HG03432 (cell line): ENCODE measurements at regions not wholly inside any gene's neighbourhood (a gene's known extent, or its start where the extent isn't known, plus 50 kb on each side); places are given as distances from the start of the nearest gene placed in this dataset.
"Not testable (repeated sequence)": the region's sequence is repeated elsewhere in the genome, so short reads cannot be mapped to it uniquely, and the experiment has no call there.

Experiments
- ATAC-seq: cut with Tn5 transposase; IDR thresholded peaks from one replicate; pipeline ENCODE4 v1.9.1; 2021; ENCODE audit warnings: mild to moderate bottlenecking, moderate library complexity; ENCODE audit not compliant: unreplicated experiment

DNA sequence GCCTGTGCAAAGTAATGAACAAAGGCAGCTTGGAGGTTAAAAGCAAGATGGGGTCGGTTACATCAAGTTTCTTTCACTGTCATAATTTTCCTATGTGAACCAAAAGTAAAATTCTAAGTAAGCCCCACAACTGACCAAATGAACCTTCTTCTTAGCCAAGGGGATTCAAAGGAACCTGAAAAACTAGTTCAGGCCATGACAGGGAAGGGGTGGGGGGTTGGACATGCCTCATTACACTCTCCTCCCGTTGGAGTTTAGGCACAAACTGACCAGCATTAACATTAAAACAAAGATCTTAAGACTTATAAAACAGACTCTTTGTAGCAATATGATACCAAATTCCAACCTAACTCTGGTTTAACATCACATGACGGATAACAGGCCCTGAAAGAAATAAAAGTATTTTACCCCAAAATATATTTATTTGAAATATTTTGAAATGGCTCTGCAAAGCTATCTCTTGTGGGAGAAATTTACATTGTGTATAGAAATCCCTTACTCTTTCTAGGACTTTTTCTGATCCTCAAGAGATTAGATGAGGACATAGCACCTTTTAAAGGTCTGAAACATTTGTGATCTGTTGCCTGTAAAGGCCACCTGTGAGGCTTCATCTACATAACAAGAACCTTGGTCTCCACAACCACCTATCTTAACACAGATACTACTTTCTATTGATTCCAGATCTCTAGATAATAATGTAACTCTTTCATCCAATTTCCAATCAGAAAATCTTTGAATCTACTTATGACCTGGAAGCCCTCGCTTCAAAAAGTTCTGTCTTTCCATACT, 1829.0 kb upstream of the MIR17HG start:
- ATAC-seq, result no peak

DNA sequence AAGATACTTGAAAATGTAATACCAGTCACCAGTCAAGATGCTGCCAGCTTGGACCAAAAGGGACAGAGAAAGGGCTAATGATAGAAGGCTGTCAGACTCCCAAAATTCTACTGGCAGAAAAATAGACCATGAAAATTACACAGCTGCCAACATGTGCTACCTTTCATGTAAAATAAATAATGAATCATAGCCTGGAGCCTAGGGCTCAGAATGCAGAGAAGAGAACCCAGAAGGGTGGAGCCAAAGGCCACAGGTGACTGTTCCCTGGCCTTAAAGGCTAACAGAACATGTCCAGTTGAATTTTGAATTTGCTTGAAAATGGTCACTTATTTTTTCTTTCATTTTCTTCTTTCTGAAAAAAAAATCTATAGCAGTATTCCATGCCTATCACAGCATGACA, 1827.0 kb upstream of the MIR17HG start:
- no peak for ATAC-seq

DNA sequence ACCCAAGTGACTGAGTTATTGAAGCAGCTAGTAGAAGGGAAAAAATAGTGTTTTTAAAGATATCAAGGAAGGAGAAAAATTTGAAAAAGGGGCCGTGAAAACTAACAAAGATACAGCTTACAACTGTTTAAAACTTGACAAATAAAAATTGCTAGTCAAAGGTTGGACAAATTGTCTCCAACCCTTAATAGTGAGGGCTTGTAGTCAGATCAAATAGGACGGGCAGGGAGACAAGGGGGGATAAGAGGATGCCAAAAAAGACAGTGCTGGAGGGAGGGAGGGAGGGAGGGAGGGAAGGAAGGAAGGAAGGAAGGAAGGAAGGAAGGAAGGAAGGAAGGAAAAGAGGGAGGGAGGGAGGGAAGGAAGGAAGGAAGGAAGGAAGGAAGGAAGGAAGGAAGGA, 1825.8 kb upstream of the MIR17HG start:
- ATAC-seq, result not testable (repeated sequence)

DNA sequence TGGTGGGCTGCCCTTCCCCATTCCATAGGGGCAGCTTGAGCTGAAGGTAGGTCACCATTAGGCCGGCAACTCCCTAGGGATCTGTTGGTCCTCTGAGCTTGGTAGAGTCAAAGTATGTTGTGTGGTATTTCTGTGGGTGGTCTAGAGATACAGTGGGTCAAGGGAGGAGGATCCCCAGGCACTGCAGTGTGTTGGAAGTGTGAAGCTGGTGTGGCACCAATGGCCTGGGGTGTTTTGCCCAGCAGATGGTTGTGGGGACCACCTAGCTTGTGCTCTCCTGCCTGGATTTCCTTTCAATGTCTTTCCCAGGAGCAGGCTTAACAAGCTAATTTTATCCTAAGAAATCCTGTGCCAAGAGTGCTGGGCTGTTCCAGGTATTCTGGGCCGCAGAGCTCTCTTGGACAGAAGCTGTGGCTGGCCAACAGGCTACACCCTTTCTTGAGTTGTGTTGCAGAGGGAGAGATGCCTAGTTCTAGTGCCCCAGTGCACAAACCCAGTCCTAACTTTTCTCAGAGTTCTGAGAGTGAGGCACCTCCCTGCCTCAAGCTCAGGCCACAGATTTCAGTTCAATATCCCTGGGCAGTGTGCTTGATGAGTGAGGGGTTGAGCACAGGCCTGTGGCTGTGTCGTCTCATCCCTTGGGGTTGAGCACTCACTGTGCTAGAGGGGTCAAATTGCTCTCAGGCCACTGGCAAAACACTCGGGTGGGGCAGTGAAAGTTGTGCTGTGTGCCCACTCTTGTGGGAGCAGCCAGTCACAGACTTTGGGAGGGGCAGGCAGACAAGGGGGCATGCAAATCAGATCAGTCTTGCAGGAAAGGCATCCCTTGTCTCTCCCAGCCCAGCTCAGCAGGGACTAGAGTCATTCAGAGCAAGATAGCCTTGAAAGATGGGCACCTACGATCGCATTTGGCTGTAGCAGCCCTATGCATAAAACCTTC, 1806.1 kb upstream of the MIR17HG start:
- ATAC-seq, result no peak

DNA sequence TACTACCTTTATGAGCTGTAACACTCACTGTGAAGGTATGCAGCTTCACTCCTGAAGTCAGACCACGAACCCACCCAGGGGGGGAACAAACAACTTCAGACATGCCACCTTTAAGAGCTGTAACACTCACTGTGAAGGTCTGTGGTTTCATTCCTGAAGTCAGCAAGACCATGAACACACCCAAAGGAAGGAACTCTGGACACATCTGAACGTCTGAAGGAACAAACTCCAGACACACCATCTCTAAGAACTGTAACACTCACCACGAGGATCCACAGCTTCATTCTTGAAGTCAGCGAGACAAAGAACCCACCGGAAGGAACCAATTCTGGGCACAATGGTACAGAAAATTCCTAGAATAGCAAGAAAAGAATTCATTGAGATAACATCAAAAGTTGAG, 1796.5 kb upstream of the MIR17HG start:
- ATAC-seq, result no peak

DNA sequence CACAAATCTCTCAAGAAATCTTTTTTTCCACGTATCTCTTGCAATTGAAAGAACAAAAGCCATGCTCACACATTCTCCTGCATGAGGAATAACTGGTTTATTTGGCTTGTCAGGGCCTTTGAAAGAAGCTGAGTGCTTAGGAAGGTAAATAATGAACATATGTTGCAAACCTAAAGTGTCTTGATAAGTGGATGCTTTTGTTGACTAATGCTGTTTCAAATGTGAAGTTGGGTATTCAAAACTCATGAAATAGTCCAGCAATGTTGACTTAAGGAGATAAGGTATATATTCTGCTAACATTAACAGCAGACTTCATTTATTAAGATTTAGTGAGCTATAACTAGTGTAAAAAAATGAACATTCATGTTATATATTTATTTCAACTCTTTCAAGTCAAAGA, 1792.7 kb upstream of the MIR17HG start:
- no peak for ATAC-seq

DNA sequence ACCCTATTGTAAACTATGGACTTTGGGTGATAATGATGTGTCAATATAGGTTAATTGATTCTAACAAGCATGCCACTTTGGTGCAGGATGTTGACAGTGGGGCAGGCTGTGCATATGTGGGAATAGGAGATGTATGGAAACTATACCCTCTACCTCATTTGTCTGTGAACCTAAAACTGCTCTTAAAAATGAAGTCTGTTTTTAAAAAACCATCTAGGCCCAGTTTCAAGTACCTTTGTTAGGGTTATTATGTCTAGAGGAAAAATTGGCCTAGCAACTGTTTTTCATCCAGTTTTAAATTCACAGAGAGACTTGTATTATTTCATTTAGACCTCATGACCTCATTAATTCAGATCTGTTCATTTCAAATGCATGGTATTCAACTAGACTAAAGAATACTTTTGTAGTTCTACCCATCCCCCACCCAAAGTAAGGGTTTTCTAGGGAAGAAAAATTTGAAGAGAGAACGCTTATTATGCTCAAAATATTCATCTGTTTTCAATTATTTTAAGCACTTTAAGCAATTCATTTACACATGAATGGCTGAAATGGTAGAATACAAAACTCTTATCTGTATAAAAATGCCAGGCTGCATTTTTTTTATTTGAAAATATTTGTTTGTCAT, 1781.9 kb upstream of the MIR17HG start:
- no peak for ATAC-seq

DNA sequence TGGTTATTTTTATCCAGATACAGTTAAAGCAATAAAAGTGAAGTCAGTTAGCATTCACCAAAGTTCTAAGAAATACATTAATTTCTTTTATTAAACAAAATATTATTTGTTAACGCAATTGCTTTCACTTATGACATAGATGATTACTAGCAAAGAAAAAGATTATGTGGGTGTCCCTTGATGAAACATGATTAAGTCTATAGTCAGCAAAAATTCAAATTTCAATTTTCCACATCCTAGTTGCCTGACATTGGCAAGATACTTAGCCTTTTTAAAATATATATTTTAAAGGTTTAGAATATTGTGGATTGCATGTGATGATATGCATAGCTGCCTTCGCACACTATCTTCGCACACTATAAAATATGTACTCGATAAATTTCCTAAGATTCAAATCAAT, 1780.5 kb upstream of the MIR17HG start:
- no peak for ATAC-seq

DNA sequence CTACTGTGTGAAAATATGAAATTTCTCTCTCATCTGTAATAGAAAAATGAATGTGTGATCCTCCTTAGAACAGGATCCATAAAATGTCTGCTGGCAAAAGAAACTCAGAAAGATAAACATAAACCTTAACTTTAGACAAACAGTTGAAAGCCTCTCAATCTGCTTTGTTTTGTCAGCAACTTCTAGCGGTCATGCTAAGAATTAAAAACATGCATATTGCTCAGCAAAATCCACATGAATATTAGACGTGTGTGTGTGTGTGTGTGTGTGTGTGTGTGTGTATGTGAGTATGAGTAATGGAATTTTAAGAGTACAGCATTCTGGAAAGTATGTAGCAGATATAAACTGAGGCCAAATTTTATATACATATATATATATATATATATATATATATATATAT, 1779.2 kb upstream of the MIR17HG start:
- ATAC-seq, result no peak

DNA sequence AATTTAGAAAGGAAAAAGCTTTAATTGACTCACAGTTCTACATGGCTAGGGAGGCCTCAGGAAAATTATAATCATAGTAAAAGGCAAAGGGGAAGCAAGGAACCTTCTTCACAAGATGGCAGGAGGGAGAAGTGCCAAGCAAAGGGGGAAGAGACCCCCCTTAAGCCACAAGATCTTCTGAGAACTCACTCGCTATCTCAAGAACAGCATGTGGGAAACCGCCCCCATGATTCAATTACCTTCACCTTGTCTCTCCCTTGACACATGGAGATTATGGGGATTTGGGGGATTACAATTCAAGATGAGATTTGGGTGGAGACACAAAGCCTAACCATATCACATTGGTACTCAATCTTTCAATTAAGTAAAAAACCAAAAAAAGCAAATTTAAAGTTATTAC, 1778.7 kb upstream of the MIR17HG start:
- ATAC-seq, result no peak

DNA sequence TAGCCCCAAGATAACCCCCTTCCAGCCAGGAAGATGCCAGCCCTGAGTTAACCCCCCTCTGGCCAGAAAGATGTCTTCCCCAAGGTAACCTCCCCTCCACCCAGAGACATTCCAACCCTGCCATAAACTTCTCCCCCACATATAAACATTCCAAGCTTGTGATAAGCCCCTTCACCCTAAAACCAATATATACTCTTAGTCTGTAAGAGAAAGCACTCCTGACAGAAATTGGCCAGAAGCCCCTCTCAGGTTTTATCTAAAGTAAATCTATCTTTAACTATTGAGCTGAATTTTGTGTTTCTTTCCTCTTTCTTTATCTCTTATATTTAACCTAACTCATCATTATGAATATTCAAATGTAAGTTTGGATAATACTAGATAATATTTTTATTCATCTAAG, 1775.8 kb upstream of the MIR17HG start:
- ATAC-seq, result no peak

DNA sequence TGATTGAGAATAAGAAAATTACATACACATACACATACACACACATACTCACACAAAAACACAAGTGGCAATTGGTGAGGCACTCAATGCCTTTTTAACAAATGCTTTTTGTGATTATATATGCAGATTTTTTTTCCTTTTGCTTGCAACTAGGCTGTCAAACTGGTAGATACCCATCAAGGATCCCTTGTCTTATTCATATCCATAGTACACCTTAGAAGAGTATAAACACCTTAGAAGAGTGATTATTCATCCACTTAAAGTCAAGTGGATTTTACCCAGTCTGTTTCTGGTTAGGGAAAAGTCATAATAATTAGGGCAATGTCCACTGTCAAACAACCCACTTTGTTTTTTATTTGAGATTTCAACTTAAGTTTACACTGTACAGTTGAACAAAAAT, 1773.4 kb upstream of the MIR17HG start:
- no peak for ATAC-seq

DNA sequence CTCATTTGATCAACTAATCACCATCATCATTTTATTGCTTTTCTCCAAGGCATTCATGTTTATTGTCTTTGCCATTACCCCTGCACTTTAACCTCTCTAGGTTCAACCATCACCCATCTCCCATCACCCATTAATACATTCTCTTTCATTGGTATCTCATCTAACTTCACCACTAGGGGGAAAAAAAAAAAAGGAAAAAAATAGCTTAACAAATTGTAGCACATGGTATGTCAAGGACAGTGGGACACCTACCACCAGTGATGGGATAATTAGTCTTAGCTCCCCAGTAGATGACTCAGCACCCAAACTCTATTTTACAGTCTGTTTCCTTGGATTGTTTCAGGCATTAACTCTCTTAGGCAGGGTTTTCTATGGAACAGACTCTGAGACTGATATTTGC, 1770.2 kb upstream of the MIR17HG start:
- ATAC-seq, result no peak

DNA sequence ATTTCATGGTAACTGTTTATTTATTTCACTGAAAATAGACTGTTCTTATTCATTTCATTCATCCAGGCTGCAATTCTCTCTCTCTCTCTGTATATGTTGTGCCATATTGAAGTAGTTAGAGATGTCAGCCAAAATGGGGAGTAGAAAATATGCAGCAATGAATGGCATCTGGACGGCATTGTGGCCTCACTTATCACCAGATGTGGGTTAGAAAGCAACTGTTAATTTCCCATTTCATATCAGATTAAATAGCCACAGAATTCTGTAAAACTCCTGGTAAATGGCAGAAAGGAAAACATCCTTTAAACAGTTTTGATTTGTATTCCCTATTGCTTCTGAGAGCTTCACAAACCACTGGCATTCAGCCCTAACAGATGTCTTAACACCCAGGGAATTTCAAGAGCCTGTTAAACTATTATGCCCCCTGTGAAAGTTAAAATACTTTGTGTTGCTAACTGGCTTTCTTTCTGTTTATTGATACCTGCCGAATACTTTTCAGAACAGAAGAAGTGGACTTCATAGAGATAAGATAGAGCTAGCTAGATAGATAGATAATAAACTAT, 1763.3 kb upstream of the MIR17HG start:
- no peak for ATAC-seq

DNA sequence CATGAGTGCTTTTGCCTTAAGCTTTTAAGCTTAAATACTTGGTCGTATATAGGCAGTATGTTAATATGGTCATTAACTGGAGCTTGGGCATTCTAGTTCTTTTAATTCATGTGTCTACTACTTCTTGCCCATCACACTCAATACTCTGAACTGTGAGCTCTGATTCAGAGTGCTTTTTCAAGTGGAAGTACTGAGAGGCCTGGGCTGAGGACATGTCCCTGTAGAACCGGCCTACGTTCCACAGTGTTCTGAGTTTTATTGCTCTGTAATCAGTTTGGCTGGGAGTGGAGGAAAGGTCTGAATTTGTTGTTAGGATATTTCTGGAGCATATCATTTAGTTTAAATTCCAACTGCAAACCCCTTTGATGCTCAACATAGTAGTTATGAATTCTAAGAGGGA, 1744.8 kb upstream of the MIR17HG start:
- ATAC-seq, result no peak

DNA sequence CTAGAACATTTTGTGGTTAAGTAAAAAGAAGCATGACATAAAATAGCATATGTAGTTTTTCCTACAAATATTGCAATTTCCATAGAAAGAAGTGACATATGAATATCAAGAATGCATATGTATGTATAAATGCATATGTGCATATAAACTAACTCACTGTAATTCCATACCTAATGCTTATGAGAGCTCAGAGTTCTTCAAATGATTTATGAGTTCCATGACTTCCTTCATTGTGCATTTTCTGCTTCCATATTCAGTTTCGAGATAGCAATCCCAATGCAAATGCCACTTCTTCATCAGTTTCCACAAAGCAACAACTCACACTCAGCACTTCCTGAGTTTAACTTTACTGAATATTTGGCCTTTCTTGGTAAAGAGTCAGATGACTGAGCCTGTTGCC, 1744.3 kb upstream of the MIR17HG start:
- no peak for ATAC-seq

DNA sequence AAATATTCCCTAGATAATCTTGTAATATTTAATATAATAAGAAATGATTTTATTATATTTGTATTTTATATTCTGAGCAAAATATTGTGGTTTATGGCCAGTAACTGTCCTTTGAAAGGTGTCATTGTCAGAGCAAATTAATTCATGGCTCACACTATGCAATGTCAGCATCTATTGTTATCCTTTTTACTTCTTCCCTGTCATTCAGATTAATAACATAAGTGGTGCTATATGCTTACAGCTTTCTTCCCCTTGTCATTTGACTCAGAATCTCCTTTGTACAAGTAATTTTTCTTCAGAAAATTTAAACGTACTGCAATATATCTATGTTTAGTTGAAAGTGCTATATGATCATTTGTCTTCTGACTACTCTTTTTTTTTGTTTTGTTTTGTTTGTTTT, 1738.2 kb upstream of the MIR17HG start:
- no peak for ATAC-seq

DNA sequence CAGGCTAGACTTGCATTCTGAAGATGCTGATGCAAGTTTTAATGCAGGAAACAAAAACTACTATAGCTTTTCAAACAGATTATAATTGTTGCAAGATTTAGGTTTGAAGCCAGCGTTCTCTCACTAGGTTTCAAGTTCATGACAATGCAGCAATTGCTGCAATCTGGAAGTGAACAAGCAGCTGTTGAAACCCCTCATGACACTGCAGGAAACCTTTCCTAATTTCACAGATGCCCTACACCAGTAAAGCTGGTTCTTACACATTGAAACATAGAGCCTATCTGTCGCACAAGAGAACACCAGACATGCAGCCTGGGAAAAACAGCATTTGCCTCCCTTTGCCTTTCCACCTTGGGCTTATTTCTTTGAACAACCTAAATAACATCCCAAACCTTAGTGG, 1737.2 kb upstream of the MIR17HG start:
- no peak for ATAC-seq

DNA sequence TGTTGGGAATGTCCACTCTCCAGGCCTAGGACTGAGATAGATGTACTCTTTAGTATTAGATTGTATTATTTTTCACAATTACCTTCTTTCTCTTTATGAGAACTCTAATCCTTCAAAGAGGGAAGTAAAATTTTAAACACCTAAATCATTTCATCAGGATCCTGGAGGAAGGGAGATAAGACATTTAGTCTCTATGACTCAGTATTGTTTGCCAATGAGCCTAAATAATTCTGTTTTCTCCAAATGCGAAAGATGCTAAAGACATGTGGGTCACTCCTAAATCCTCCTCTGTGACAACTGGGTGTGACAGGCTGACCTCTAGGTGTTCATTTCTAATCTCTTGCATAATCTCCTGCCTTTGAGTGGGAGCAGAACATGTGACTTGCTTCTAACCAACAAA, 1736.6 kb upstream of the MIR17HG start:
- ATAC-seq, result no peak

DNA sequence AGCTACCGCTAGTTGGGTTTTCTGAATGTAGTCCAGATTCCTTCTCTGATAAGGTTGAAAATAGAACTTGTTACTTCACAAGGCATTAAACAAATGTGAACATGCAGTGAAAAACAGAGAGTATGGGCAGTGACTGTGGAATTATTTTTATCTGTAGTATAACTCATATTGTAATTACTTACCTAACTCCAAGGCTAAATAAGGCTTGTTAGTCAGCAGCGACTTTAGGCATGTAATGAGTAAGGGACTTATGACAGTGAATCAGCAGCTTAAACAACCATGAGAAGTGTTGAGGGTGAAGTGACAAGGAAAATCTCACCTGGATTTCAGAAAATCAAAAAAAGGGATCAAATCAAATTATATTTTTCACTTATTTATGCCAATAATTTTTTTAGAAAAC, 1719.5 kb upstream of the MIR17HG start:
- no peak for ATAC-seq

DNA sequence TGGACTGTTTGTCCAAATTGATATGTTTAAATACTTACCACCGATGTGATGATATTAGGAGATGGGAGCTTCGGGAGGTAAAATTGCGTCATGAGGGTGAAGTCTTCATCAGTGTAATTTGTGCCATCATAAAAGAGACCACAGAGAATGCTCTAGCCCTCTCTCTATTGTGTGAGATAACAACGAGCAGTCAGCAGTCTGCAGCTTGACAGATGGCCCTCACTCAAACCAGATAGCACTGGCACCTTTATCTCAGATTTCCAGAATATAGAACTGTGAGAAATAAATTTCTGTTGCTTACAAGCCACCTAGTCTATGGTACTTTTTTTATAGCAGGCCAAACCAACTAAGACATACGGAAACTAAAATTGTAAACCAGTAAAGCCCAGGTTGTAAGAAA, 1718.9 kb upstream of the MIR17HG start:
- no peak for ATAC-seq
